ENCODE measurements at regions not wholly inside any gene's neighbourhood (a gene's known extent, or its start where the extent isn't known, plus 50 kb on each side); places are given as distances from the start of the nearest gene placed in this dataset.

DNA sequence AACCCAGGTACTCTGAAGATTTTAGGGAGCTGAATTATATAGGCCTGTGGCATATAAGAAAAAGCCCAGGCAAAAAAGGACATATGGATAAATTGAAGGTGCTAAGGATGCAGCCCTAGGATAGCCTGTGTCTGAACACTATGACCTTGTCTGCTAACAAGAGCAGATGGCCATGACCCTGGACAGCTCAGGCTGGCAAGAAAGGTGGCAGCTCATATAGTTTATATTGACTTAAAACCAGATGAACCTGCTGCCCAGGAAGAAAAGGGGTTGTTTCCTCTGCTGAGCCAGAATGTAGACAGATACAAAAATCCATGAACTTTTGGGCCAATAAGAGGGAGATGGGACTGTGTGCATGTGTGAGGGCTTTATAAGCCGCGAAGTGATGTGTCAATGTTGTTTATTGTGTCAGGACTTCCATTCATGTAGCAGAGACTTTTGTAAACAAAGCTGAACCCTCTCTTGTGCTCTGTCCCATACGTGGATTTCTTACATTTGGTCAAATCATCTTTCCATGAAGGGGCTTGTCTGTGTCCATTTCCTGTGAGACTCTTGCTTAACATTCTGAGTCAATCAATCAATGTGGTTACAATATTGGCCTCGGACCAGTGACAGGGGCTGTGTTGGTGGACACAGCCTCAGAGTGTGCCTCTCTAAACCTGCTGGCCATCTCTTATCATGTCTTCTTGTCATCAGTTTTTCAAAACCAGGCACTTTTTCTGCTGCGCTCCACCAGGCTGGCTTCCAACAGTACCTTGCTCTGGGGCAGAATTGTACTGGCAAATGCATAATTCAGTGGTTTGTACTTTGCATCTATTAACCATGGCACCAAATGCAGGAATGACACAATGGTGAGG is 321.2 kb downstream of the WDR72 start:
- H3K27me3 ChIP-seq: no peaks in the 10 kb centered on the region
- H3K4me1 ChIP-seq: no peaks in the 10 kb centered on the region
- 43% methylated on average over 5 of the region's 5 CpGs for WGBS
- DNase-seq (ENCODE audit: extremely low spot score): no peak
- intact Hi-C loops (cut with DNase I): no loop called here
- TF ChIP-seq, protein P1, sequence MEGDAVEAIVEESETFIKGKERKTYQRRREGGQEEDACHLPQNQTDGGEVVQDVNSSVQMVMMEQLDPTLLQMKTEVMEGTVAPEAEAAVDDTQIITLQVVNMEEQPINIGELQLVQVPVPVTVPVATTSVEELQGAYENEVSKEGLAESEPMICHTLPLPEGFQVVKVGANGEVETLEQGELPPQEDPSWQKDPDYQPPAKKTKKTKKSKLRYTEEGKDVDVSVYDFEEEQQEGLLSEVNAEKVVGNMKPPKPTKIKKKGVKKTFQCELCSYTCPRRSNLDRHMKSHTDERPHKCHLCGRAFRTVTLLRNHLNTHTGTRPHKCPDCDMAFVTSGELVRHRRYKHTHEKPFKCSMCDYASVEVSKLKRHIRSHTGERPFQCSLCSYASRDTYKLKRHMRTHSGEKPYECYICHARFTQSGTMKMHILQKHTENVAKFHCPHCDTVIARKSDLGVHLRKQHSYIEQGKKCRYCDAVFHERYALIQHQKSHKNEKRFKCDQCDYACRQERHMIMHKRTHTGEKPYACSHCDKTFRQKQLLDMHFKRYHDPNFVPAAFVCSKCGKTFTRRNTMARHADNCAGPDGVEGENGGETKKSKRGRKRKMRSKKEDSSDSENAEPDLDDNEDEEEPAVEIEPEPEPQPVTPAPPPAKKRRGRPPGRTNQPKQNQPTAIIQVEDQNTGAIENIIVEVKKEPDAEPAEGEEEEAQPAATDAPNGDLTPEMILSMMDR (IDR thresholded peaks at IDR 0.05): no peak
- no peak for TF ChIP-seq POLR2A (IDR thresholded peaks at IDR 0.05; ENCODE audit: low read depth)
- no peak overlapping the region for H3K27ac ChIP-seq (replicated peaks in 1 of 4)
- no peaks in the 10 kb centered on the region for H3K9me3 ChIP-seq
- no peaks in the 10 kb centered on the region for H3K36me3 ChIP-seq
- H3K4me3 ChIP-seq: no peak overlapping the region

DNA sequence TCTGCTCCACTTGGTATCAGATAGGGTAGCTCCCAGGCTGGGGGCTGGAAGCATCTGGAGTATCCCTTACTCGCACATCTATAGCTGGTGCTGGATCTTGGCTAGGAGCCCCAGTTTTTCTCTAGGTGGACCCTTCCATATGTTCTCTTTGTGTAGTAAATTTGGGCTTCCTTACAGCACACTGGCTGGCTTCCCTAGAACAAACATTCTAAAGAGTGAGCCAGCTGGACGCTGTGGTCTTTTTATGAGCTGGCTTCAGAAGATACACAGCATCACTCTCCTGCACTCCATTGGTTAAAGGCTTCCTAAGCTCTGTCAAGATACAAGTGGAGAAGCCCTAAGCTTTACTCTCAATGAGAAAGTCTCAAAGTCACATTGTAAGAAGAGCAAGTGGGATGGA is 322.1 kb downstream of the WDR72 start:
- Histone ChIP-seq H3K4me3 (no peak overlapping the region), H3K36me3 (no peaks in the 10 kb centered on the region), H3K9me3 (no peaks in the 10 kb centered on the region), H3K4me1 (no peaks in the 10 kb centered on the region), H3K27ac (replicated peaks in 1 of 4) (no peak overlapping the region), H3K27me3 (no peaks in the 10 kb centered on the region)
- no peak for DNase-seq (ENCODE audit: extremely low spot score)
- TF ChIP-seq POLR2A (IDR thresholded peaks at IDR 0.05; ENCODE audit: low read depth): no peak
- no peak for TF ChIP-seq EP300 (IDR thresholded peaks at IDR 0.05)
- TF ChIP-seq POLR2AphosphoS5 (IDR thresholded peaks at IDR 0.05): no peak
- TF ChIP-seq, protein P1 (IDR thresholded peaks at IDR 0.05): no peak
- intact Hi-C loops (cut with DNase I): no loop called here
- 56% methylated on average over 2 of the region's 2 CpGs for WGBS

DNA sequence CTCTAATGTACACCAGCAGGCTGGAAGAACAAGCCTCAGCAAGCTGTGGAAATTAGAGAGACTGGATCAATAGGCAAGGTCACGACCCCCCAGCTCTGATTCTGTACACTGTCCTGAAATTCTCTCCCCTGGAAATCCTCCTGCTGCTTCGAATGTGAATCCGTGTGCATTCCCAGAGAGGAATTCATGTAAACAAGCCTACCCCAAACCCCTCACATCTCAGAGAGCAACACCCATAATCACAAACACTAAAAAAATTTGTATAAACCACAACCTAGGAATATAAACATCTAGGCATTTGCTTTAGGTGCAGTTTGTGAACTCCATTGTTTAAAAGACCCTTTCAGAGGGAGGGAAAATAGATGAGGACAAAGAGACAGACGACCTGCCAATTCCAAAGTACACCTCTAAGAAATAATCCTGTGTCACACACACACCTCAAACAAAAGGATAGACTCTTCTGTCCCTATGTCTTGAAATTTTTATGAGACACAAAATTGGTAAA is 325.2 kb downstream of the WDR72 start:
- WGBS: 36% methylated on average over 4 of the region's 4 CpGs
- no peaks in the 10 kb centered on the region for H3K36me3 ChIP-seq
- intact Hi-C loops (cut with DNase I): no loop called here

DNA sequence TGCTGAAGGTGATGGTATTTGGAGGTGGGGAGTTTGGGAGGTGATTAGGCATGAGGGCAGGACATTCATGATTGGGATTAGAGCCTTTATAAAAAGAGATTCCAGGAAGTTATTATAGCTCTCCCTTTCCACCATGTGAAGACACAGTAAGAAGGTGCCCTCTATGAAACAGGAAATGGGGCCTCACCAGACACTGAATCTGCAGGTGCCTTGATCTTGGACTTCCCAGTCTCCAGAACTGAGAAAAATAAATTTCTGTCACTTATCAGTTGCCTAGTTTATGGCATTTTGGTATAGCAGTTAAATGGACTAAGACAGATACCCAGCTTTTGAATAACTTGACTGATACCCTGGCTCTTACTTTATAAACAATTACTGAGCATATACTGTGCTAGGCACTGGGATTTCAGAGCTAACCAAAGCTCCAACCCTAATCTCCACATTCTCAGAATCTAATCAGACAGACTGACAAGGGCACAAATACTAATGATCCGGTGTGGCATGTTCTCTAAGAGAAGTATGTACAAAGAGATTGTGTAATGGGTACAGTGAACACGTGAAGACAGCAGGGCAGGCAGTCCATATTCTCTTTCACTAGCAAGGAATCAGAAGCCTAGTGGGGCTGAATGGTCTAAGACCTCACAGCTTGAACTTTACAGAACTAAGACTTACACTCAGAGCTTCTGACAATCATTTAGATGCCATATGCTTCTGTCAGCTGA is 343.1 kb downstream of the WDR72 start:
- 70% methylated on average over 2 of the region's 2 CpGs for WGBS
- Histone ChIP-seq H3K4me3 (no peak overlapping the region), H3K4me1 (no peaks in the 10 kb centered on the region), H3K27ac (replicated peaks in 1 of 4) (no peak overlapping the region), H3K9me3 (no peaks in the 10 kb centered on the region), H3K27me3 (no peaks in the 10 kb centered on the region), H3K36me3 (no peaks in the 10 kb centered on the region)
- intact Hi-C loops (cut with DNase I): no loop called here
- TF ChIP-seq EP300 (IDR thresholded peaks at IDR 0.05): no peak
- TF ChIP-seq, protein P1 (IDR thresholded peaks at IDR 0.05): no peak
- no peak for TF ChIP-seq POLR2AphosphoS5 (IDR thresholded peaks at IDR 0.05)
- TF ChIP-seq POLR2A (IDR thresholded peaks at IDR 0.05; ENCODE audit: low read depth): no peak
- DNase-seq (ENCODE audit: extremely low spot score): no peak

More for the DNA sequence above, 325.2 kb downstream of the WDR72 start:
- Histone ChIP-seq H3K4me1 (no peaks in the 10 kb centered on the region), H3K4me3 (no peak overlapping the region), H3K27ac (replicated peaks in 1 of 4) (no peak overlapping the region), H3K27me3 (no peaks in the 10 kb centered on the region), H3K9me3 (no peaks in the 10 kb centered on the region)
- TF ChIP-seq, protein P1 (IDR thresholded peaks at IDR 0.05): no peak
- no peak for TF ChIP-seq EP300 (IDR thresholded peaks at IDR 0.05)
- TF ChIP-seq POLR2A (IDR thresholded peaks at IDR 0.05; ENCODE audit: low read depth): no peak
- no peak for TF ChIP-seq POLR2AphosphoS5 (IDR thresholded peaks at IDR 0.05)
- no peak for DNase-seq (ENCODE audit: extremely low spot score)

Data from esophagus muscularis mucosa (tissue), 4 donors.